ENCODE measurements at regions not wholly inside any gene's neighbourhood (a gene's known extent, or its start where the extent isn't known, plus 50 kb on each side); places are given as distances from the start of the nearest gene placed in this dataset.
"Not testable (repeated sequence)": the region's sequence is repeated elsewhere in the genome, so short reads cannot be mapped to it uniquely, and the experiment has no call there.

DNA sequence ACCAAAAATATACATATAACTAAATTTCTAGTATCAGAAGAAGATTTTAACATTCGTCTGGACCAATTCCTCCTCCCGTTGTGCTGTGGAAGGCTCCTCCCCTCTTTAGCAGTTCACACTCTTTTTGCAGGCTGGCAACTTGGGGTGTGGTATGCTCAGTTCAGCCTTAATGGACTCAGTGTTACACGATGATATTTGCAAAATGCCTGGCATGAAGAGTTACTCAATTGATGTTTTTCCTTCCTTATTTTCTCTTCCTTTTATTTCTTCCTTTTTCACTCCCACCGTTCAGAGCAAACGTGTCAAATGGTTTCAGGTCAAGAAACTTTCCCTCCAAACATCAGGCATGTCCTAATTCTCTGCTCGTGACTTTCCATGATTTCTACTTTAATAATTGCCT lies 248.3 kb downstream of the PHF14 start:
- no peak for DNase-seq (ENCODE audit: low spot score)

GRCh38 chr7:11224535-11224934 lies 250.9 kb downstream of the PHF14 start:
- no peak for DNase-seq (ENCODE audit: low spot score)

- DNase-seq (ENCODE audit: low spot score) = no peak
Observed at GRCh38 chr7:11228515-11228914, 254.8 kb downstream of the PHF14 start.

GRCh38 chr7:11231190-11231589 lies 257.5 kb downstream of the PHF14 start:
- DNase-seq (ENCODE audit: low spot score) = no peak

DNA sequence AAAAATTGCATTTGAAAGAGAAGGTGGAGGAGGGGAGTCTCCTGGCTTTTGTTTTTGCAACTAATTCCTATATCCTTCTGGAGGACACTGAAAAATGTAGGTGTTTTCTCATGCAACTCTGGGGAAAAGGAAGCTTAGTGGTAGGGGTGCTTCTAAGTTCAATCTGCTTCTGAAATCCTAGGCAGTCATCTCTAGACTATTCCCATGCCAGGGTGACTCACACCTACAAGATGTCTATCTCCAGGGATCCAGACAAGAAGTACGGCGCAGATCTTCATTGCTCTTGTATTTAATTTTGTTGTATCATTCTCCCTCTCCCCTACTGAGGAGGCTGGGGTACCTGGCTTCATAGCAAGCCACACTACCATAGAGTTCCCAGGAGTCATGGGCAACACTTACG lies 258.8 kb downstream of the PHF14 start:
- peak; percentile 15 for DNase-seq (ENCODE audit: low spot score)

- no peak for DNase-seq (ENCODE audit: low spot score)
Observed at GRCh38 chr7:11233871-11234270, 260.2 kb downstream of the PHF14 start.

DNA sequence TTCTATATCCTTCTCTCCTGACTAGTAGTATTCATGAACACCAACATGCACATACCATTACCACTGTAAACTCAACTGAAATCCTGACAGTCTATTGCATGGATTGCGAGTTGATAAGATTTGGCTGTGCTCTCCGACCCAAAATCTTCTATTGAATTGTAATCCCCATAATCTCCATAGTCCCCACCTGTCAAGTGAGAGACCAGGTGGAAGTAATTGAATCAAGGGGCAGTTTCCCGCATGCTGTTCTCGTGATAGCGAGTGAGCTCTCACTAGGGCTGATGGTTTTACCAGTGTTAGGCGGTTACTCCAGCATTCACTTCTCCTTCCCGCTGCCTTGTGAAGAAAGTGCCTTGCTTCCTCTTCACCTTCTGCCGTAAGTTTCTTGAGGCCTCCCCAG lies 261.8 kb downstream of the PHF14 start:
- no peak for DNase-seq (ENCODE audit: low spot score)

DNA sequence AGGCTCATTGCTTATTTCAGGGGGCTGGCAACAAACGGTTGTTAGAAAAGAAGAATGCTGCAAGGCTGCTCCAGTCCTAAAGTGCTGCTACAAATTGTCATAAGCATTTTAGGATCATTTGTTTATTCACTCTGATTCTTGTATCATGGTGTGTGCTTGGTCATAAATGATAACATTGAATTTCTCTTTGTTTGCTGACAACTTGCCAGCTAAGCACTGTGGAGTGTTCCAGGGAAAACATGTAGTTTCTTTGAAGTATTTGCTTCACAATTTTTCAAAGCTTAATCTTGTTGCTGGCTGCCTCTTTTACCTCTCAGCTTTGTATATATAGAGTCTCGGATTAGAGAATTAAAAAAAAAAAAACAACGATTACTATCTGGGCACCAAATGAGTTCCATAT lies 263.0 kb downstream of the PHF14 start:
- no peak for DNase-seq (ENCODE audit: low spot score)

DNA sequence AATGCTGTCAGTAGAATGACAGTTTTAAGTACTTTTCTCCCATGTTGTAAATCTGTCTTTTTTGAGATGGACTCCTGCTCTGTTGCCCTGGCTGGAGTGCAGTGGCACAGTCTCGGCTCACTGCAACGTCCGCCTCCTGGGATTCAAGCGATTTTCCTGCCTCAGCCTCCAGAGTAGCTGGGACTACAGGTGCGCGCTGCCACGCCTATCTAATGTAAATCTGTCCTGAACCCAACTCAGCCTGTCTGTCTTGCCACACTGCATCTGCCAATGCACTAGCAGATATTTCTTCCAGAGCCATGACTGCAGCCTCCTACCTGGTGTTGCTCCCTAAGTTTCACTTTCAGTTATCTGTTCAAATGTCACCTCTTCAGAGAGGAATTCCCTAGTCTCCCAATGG lies 264.1 kb downstream of the PHF14 start:
- peak; percentile 22 for DNase-seq (ENCODE audit: low spot score)

DNA sequence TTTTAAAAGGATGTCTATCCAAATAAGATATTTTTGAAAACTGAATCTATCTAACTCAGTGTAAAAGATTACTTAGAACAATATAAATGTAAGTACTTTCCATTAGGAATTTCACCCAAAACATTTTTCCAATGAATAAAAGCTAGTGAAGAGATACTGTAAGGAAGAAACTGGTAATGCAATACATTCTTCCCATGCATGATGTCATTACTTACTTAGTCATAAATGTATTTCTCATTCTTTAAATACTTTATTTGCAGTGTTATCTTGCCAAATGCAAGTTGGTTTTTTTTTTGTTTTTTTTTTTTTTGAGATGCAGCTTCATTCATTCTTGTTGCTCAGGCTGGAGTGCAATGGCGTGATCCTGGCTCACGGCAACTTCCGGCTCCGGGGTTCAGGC lies 265.6 kb downstream of the PHF14 start:
- peak; percentile 28 for DNase-seq (ENCODE audit: low spot score)

GRCh38 chr7:11243739-11244138 lies 270.1 kb downstream of the PHF14 start:
- no peak for DNase-seq (ENCODE audit: low spot score)

DNA sequence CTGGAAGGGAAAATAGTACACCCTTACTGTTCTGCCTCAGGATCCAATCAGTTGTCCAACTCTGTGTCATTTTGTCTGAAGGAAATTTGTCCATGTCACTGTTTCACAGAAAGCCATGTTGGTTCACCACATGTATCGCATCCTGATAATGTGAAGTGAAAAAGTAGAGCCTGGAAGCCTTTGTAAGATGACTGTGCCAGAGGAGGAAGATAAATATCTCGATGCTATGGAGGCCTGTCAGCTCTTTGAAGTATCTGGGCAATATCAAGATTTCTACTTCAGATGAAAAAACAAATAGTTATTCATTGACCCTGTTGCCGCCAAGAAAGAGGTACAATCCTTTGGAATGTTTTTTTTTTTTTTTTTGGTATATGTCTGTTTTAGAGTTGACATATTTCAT lies 270.5 kb downstream of the PHF14 start:
- DNase-seq (ENCODE audit: low spot score) = no peak

DNA sequence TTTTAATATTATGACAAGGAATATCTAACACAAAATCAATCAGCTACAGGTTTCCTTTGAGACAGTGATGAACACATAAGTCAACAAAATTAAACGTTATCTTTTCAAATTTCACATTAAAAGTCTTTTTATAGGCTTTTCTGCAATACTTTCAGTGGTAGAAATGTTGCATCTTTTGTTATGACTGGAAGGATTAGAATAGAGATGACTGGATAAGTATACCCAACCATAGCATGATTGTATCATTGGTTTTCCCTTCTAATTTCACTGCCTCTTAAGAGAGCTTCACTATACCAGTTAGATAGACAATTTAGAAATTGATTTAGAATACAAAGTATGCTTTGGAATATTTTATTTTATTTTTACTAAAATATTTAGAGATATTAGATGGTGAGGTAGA lies 273.9 kb downstream of the PHF14 start:
- DNase-seq (ENCODE audit: low spot score) = no peak

- DNase-seq (ENCODE audit: low spot score) = no peak
Observed at GRCh38 chr7:11251436-11251835, 277.8 kb downstream of the PHF14 start.

DNA sequence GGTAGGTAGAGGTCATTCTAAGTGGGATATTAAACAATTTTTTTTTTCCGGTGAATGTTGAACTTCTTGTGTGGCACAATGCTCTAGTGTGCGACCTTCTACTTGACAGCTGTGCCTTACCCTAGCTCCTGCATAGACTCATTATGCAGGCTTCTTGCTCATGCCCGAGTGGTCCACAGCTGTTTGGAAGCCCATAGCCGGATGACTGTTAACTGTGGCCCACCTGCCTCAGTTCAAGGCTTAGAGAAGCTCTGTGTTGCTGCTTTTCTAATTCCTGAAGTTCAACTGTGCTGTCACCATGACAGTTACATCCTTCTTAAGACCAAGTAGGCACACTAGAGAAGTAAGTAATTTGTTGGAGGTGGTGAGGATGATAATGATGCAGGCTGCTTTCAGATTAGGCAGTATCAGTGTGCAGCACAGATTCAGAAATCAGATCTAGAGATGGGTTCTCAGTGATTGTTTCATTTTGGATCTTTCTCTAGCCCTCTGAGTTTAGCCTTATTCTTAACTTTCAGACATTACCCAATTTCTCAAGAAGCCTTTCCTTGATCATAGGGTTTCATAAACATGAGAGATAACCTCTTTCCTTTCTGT lies 278.4 kb downstream of the PHF14 start:
- DNase-seq (ENCODE audit: low spot score) = no peak

GRCh38 chr7:11252705-11253272 lies 279.1 kb downstream of the PHF14 start:
- DNase-seq (ENCODE audit: low spot score) = no peak

GRCh38 chr7:11256501-11256900 lies 282.8 kb downstream of the PHF14 start:
- no peak for DNase-seq (ENCODE audit: low spot score)

DNA sequence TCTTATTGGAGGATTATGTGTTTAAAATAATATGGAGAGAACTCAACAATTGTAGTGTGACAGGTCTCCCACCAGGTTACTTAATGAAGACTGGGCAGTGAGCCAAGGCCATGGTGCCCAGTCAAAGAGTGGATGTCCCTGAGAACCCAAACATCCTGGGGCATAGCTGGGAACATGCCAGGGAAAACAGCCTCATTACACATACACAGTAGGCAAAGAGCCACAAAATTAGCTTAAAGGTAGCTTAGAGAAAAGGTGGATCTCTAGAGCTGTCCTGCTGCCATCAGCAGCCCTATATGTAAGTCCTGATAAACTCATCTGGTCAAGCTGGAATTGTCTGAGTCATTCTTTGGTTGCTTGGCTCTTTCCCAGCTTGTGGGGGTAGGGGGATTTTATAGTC lies 287.8 kb downstream of the PHF14 start:
- DNase-seq (ENCODE audit: low spot score) = peak; percentile 53

GRCh38 chr7:11266101-11266500 lies 292.4 kb downstream of the PHF14 start:
- DNase-seq (ENCODE audit: low spot score) = no peak

DNA sequence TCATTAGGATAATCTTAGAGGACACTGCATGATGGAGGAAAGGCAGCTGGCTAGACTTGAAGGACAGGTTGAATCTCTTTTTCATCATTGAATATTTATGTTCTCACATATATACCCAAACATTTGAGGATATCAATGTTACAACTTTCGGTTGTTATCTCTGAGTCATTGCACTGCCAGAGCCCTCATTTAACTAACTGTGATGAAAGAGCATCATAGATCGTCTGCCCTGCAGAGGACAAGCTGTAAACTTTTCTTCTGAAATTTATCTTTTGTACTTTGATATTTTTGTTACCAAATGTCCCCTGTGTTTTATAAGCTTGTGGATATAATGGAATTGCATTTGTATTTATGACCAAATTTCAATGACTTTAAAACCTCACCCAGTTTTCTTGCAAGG lies 298.7 kb downstream of the PHF14 start:
- no peak for DNase-seq (ENCODE audit: low spot score)

DNA sequence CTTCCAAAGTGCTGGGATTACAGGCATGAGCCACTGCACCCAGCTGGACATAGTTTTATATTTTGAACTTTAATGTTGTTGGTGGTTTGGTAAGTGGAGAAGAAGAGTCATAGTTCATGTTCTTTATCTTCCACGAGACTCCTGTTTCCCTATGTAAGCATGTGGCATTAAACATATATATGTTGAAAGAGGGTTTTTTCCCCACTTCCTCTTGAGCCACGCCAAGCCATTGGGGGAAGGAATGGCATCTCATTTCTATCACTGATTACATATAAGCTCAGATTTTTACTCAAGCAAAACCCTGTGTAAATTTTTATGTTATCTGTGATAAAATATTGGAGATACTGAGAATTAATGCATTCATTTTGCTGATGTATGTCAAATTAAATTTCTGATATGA lies 300.4 kb downstream of the PHF14 start:
- no peak for DNase-seq (ENCODE audit: low spot score)

GRCh38 chr7:11281953-11282352 lies 308.3 kb downstream of the PHF14 start:
- DNase-seq (ENCODE audit: low spot score) = no peak

- not testable (repeated sequence) for DNase-seq (ENCODE audit: low spot score)
Observed at GRCh38 chr7:11283584-11283983, 309.9 kb downstream of the PHF14 start.

GRCh38 chr7:11290863-11291262 lies 317.2 kb downstream of the PHF14 start:
- no peak for DNase-seq (ENCODE audit: low spot score)
